ENCODE measurements at regions not wholly inside any gene's neighbourhood (a gene's known extent, or its start where the extent isn't known, plus 50 kb on each side); places are given as distances from the start of the nearest gene placed in this dataset.

DNA sequence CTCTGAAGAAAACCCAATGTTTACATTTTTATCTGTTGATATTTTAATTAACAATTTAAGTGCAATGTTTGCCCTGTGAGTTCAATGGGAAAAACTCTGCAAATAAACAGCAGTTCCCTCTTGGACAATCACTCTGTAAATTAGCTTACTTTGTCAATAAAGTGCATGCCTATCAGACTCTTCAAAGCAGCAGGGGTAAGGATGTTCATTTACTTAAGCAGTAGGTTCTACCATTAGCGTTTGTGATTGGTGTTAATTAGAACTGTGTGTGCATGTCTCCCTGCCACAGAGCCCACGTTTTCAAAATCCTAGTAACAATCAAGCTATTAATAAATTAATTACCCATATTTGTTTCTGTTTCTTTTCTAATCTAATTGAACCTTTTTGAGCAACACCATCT, 1921.6 kb upstream of the WWC1 start:
- H3K9me3 Mint-ChIP-seq: peaks cover 6% of the 10 kb centered on the region
- H3K4me1 Mint-ChIP-seq (ENCODE audit: low read depth): no peaks in the 10 kb centered on the region
- H3K27ac Mint-ChIP-seq: no peak overlapping the region
- intact Hi-C loops (cut with micrococcal nuclease): no loop called here
- H3K4me3 Mint-ChIP-seq: no peak overlapping the region
- no peaks in the 10 kb centered on the region for H3K27me3 Mint-ChIP-seq
- no peaks in the 10 kb centered on the region for H3K36me3 Mint-ChIP-seq (ENCODE audit: low read depth)

DNA sequence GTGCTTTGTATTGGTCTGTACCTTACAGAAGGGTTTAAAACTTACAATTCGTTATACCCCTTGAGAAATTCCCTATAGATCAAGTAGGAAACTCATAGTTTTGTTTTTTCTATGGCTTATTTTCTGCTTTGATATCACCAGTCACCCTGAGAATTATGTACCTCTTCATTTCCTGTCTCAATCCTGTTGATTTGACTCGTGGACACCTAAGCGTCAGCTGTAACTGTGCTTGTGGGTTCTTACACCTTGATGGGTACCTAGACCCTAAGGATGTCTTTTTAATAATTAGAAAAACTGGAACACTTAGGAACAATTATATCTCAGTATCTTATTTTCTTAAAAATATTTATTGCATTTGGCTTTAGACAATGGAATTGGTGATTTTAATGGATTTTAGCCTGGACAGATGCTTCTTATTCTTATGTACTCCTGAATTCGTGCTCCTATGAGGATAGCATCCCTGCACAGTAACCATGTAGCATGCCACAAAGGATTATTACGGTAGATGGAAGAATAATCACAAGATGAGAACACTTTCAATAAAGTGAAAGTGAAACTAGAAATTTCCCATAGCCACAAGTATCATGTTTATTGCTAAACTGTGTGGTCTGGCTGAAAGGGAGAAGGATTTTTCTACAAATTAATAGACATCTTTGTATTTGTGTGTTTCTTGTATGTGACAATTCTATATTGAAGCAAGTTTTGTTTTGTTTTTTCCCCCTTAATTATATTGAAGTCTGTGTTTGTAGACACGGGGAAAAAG, 1920.3 kb upstream of the WWC1 start:
- no peak overlapping the region for H3K4me3 Mint-ChIP-seq
- no peaks in the 10 kb centered on the region for H3K9me3 Mint-ChIP-seq
- H3K36me3 Mint-ChIP-seq (ENCODE audit: low read depth): no peaks in the 10 kb centered on the region
- no peaks in the 10 kb centered on the region for H3K4me1 Mint-ChIP-seq (ENCODE audit: low read depth)
- H3K27me3 Mint-ChIP-seq: no peaks in the 10 kb centered on the region
- H3K27ac Mint-ChIP-seq: no peak overlapping the region
- intact Hi-C loops (cut with micrococcal nuclease): no loop called here

GRCh38 chr5:166373817-166374216, 1917.6 kb upstream of the WWC1 start:
- Mint-ChIP-seq H3K36me3 (ENCODE audit: low read depth) (no peaks in the 10 kb centered on the region), H3K4me3 (no peak overlapping the region), H3K9me3 (peaks cover 14% of the 10 kb centered on the region), H3K4me1 (ENCODE audit: low read depth) (no peaks in the 10 kb centered on the region), H3K27me3 (no peaks in the 10 kb centered on the region), H3K27ac (no peak overlapping the region)
- intact Hi-C loops (cut with micrococcal nuclease): no loop called here

- Mint-ChIP-seq H3K4me1 (ENCODE audit: low read depth) (no peaks in the 10 kb centered on the region), H3K27me3 (no peaks in the 10 kb centered on the region), H3K9me3 (peaks cover 40% of the 10 kb centered on the region), H3K27ac (no peak overlapping the region), H3K36me3 (ENCODE audit: low read depth) (no peaks in the 10 kb centered on the region), H3K4me3 (no peak overlapping the region)
- intact Hi-C loops (cut with micrococcal nuclease): no loop called here
These were observed 1913.7 kb upstream of the WWC1 start for GRCh38 chr5:166377756-166378155.

- Mint-ChIP-seq H3K36me3 (ENCODE audit: low read depth) (no peaks in the 10 kb centered on the region), H3K4me3 (no peak overlapping the region), H3K27me3 (no peaks in the 10 kb centered on the region), H3K4me1 (ENCODE audit: low read depth) (no peaks in the 10 kb centered on the region), H3K27ac (no peak overlapping the region), H3K9me3 (peaks cover 40% of the 10 kb centered on the region)
- intact Hi-C loops (cut with micrococcal nuclease): no loop called here
These were observed 1911.9 kb upstream of the WWC1 start for GRCh38 chr5:166379517-166379916.

DNA sequence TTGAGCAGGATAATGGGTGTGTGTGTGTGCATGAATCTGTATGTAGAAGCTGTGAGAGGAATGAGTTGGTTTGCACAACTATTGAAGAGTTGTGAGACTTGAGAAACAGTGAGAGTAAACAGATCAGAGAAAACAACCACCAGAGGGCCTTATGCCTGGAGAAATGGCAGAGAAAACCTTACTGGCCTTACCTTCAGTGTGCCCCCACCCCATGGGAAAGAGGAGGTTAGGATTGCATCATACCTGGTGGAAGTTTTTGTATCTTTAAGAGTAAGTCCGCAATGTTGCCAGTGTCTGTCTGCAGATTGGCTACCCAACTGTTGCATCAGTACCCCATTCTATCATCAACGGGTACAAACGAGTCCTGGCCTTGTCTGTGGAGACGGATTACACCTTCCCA, 1909.4 kb upstream of the WWC1 start:
- no peak overlapping the region for H3K27ac Mint-ChIP-seq
- no peak overlapping the region for H3K4me3 Mint-ChIP-seq
- H3K27me3 Mint-ChIP-seq: no peaks in the 10 kb centered on the region
- no peaks in the 10 kb centered on the region for H3K4me1 Mint-ChIP-seq (ENCODE audit: low read depth)
- H3K9me3 Mint-ChIP-seq: peaks cover 48% of the 10 kb centered on the region
- intact Hi-C loops (cut with micrococcal nuclease): no loop called here
- no peaks in the 10 kb centered on the region for H3K36me3 Mint-ChIP-seq (ENCODE audit: low read depth)

DNA sequence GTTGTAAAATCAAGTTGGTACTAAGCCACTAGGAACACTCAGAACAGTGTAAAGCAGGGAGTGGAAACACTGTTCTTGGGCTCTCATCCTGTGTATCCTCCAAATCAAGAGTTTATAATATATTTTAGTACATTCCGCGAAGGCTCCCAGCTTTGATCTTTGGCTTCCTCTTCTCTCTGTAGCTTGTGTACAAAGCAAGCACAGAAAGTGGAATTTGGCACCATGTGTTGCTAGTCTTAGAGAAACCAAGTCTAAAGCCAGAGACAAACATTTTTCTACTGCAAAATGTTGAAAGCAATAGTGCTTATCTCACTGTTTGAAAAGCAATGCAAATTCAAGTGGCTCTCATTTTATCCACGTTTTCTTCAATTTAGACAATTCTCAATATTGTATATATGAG, 1893.3 kb upstream of the WWC1 start:
- Mint-ChIP-seq H3K36me3 (ENCODE audit: low read depth) (no peaks in the 10 kb centered on the region), H3K4me1 (ENCODE audit: low read depth) (no peaks in the 10 kb centered on the region), H3K27ac (no peak overlapping the region), H3K4me3 (no peak overlapping the region), H3K9me3 (peaks cover 50% of the 10 kb centered on the region), H3K27me3 (no peaks in the 10 kb centered on the region)
- intact Hi-C loops (cut with micrococcal nuclease): no loop called here

DNA sequence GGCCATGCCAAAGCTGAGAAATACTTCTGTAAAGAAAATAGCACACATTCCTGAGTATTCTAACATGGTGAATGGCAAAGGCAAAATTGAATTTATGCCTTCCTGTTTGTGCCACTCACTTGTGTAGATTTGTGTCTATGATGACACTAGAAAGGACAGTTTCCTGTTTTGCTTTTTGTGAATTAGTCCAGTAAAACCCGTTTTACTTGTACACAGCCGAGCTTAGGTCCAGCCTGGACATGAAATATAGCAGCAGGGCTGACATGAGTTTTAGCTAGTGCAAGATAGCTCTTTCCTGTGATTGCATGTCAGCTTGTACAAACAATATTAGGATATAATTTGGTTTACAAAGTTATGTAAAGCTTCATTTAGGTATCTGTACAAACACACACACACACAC, 1891.7 kb upstream of the WWC1 start:
- Mint-ChIP-seq H3K9me3 (peaks cover 46% of the 10 kb centered on the region), H3K27ac (no peak overlapping the region)

DNA sequence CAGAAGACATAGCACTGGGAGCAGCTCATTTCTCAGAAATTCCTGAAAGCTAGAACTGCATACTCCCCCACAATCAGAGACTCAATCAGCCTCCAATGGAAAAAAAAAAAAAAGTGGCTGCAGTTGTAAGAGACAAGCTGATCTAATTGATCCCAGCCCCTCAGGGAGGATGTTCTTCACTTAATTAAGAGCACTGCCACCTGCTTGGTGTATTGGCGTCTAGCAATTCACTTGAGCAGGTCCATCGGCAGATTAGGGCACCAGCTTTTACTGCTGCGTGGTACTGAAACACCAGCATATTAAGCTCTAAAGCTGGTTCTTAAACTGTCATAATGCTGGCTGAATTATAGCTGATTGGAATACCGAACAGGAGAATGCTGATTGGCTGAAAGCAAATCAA, 1890.1 kb upstream of the WWC1 start:
- H3K9me3 Mint-ChIP-seq: peaks cover 34% of the 10 kb centered on the region
- intact Hi-C loops (cut with micrococcal nuclease): no loop called here
- H3K27me3 Mint-ChIP-seq: no peaks in the 10 kb centered on the region
- no peak overlapping the region for H3K27ac Mint-ChIP-seq
- H3K36me3 Mint-ChIP-seq (ENCODE audit: low read depth): no peaks in the 10 kb centered on the region
- H3K4me3 Mint-ChIP-seq: no peak overlapping the region
- H3K4me1 Mint-ChIP-seq (ENCODE audit: low read depth): no peaks in the 10 kb centered on the region

More for the DNA sequence above, 1891.7 kb upstream of the WWC1 start:
- no peak overlapping the region for H3K4me3 Mint-ChIP-seq
- intact Hi-C loops (cut with micrococcal nuclease): no loop called here
- no peaks in the 10 kb centered on the region for H3K36me3 Mint-ChIP-seq (ENCODE audit: low read depth)
- H3K4me1 Mint-ChIP-seq (ENCODE audit: low read depth): no peaks in the 10 kb centered on the region
- no peaks in the 10 kb centered on the region for H3K27me3 Mint-ChIP-seq

- H3K4me1 Mint-ChIP-seq (ENCODE audit: low read depth): no peaks in the 10 kb centered on the region
- H3K27ac Mint-ChIP-seq: no peak overlapping the region
- H3K27me3 Mint-ChIP-seq: no peaks in the 10 kb centered on the region
- H3K9me3 Mint-ChIP-seq: peaks cover 33% of the 10 kb centered on the region
- no peak overlapping the region for H3K4me3 Mint-ChIP-seq
- no peaks in the 10 kb centered on the region for H3K36me3 Mint-ChIP-seq (ENCODE audit: low read depth)
- intact Hi-C loops (cut with micrococcal nuclease): no loop called here
These were observed 1879.3 kb upstream of the WWC1 start for GRCh38 chr5:166412191-166412590.

DNA sequence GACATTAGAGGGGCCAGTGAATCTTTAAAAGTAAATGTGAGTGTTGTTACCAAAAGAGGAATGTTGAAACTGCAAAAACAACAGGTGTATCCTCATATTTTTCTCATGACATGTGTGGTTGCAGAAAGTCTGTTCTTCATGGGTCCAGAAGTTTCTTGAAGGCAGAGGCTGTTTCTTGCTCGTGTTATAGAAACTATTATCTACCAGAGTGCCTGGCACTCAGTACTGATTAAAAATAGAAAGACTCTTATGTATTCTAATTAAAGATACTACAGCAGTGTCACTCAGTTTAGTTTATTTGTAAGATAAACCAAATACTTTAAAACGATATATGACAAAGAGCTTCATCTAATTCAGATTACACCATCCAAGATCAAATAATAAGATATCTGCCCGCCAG, 1864.2 kb upstream of the WWC1 start:
- H3K36me3 Mint-ChIP-seq (ENCODE audit: low read depth): no peaks in the 10 kb centered on the region
- no peaks in the 10 kb centered on the region for H3K4me1 Mint-ChIP-seq (ENCODE audit: low read depth)
- H3K27ac Mint-ChIP-seq: no peak overlapping the region
- H3K27me3 Mint-ChIP-seq: no peaks in the 10 kb centered on the region
- H3K4me3 Mint-ChIP-seq: no peak overlapping the region
- intact Hi-C loops (cut with micrococcal nuclease): no loop called here
- peaks cover 52% of the 10 kb centered on the region for H3K9me3 Mint-ChIP-seq

GRCh38 chr5:166428264-166428803, 1863.1 kb upstream of the WWC1 start:
- H3K4me3 Mint-ChIP-seq: no peak overlapping the region
- peaks cover 54% of the 10 kb centered on the region for H3K9me3 Mint-ChIP-seq
- intact Hi-C loops (cut with micrococcal nuclease): no loop called here
- no peaks in the 10 kb centered on the region for H3K36me3 Mint-ChIP-seq (ENCODE audit: low read depth)
- H3K27me3 Mint-ChIP-seq: no peaks in the 10 kb centered on the region
- H3K4me1 Mint-ChIP-seq (ENCODE audit: low read depth): no peaks in the 10 kb centered on the region
- no peak overlapping the region for H3K27ac Mint-ChIP-seq

- no peaks in the 10 kb centered on the region for H3K27me3 Mint-ChIP-seq
- intact Hi-C loops (cut with micrococcal nuclease): no loop called here
- H3K4me1 Mint-ChIP-seq (ENCODE audit: low read depth): no peaks in the 10 kb centered on the region
- H3K9me3 Mint-ChIP-seq: peaks cover 54% of the 10 kb centered on the region
- no peaks in the 10 kb centered on the region for H3K36me3 Mint-ChIP-seq (ENCODE audit: low read depth)
- H3K27ac Mint-ChIP-seq: no peak overlapping the region
- H3K4me3 Mint-ChIP-seq: no peak overlapping the region
These were observed 1860.7 kb upstream of the WWC1 start for GRCh38 chr5:166430491-166431319.

DNA sequence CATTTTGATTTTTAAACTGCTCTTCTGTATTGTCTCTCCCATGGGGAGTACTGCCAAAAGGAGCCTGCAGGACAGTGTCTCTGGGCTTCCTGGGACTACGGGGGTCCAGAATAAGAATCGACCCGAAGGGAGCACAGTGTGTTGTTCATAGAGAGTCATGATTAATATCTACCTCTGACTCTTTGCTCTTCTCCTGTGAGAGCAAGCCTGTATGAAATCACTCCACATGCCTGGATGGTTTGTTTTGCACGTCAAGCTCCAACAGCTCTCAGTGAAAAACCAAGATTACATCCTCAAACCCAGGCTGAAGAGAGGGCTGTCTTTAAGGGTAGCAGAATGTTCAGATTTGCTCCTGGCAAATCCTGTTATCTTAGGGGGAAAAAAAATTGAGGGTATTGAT, 1860.0 kb upstream of the WWC1 start:
- Mint-ChIP-seq H3K27me3 (no peaks in the 10 kb centered on the region), H3K4me1 (ENCODE audit: low read depth) (no peaks in the 10 kb centered on the region), H3K9me3 (peaks cover 46% of the 10 kb centered on the region), H3K4me3 (no peak overlapping the region), H3K36me3 (ENCODE audit: low read depth) (no peaks in the 10 kb centered on the region), H3K27ac (no peak overlapping the region)
- intact Hi-C loops (cut with micrococcal nuclease): no loop called here

Measured in dendritic cell treated with granulocyte-macrophage colony-stimulating factor and Interleukin-4, amounts not matched to agents 40 ng/mL and 50 ng/mL, for 4 days (primary cell).